NCI-H226 (cell line): ENCODE measurements at regions not wholly inside any gene's neighbourhood (a gene's known extent, or its start where the extent isn't known, plus 50 kb on each side); places are given as distances from the start of the nearest gene placed in this dataset.
"Not testable (repeated sequence)": the region's sequence is repeated elsewhere in the genome, so short reads cannot be mapped to it uniquely, and the experiment has no call there.

Experiments used
- DNase-seq: peaks from one replicate; pipeline ENCODE4 v3.0.0-alpha.2; 2015

DNA sequence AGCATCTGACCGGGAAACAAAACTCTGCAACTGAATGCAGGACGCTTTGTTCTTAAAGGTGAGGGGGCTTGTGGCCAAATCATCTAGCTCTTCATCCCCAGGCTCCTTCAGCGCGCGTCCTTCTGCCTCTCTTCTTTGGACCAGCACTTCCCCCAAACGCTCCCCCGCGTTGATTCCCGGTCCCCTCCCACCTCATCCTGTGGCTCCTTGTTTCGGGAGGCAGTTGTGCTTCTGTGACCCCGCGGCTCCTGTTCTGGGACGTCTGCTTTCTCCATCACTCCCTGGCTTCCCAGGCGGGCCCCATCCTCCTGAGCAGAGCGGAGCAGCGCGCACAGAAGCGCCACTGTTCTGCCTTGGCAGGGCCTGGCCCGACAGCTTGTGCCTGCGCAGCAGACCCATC is 109.7 kb upstream of the ZNG1E start:
- not testable (repeated sequence) for DNase-seq

DNA sequence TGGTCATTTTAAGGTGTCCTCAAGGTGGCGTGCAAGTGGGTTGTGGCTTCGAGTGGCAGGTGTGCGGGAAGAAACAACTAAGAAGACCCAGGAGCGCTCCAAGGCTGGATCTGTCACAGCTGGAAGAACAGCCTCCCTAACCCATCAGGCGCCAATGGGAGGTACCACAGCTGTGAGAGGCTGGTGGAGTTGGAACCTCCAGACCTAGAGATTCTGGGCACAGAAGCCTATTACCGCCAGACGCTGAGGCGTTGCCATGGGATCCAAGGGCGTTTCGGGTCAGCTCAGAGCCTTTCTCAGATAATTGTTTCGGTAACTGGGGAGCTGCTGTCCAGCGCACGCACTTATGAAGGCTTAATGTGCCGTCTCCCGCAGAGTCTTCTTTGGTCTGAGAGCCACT is 156.7 kb upstream of the ZNG1E start:
- not testable (repeated sequence) for DNase-seq

DNA sequence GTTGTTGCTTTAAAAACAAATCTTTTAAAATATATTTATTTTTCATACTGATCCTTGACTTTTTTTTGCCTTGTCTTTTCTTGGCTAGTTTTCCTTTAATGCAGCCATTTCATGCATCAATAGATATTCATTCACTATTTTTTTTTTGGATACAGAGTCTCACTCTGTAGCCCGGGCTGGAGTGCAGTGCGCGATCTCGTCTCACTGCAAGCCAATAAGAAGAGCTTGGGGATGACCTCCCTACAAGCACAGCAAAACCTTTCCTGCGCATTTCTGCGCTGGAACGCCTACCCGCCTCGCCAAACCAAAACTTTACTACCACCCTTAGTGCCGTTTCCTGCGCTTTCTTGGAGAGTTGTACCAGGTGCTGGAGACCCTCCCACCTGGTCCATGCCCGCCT is 161.3 kb upstream of the ZNG1E start:
- DNase-seq, result not testable (repeated sequence)

DNA sequence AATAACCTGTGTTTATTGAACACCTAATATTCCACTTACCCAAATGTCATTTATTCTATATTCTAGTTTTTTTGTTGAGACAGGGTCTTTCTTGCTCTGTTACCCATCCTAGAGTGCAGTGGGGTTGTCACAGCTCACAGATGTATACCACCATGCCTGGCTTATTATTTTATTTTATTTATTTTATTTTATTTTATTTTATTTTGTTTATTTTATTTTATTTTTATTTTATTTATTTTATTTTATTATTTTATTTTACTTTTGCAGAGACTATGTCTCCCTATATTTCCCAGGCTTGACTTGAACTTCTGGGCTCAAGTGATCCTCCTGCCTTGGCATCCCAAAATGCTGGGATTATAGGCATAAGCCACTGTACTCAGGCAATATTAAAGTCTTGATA is 167.8 kb upstream of the ZNG1E start:
- DNase-seq, result not testable (repeated sequence)

DNA sequence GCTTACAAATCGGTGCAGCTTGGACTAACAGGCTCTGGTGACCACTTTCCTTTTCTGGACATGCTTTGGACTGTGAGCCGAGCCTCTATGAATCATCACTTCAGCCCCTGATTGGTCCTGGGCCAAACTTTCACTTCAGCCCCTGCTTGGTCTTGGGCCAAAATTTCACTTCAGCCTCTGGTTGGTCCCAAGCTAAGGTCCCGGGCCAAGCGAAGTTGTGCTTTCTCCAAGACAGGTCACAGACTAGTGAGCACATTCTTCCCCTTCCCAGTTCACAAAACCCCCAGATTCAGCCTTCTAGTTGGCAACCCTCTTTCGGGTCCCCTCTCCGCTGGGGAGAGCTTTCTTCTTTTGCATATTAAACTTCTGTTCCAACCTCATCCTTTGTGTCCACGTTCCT is 171.0 kb upstream of the ZNG1E start:
- not testable (repeated sequence) for DNase-seq

DNA sequence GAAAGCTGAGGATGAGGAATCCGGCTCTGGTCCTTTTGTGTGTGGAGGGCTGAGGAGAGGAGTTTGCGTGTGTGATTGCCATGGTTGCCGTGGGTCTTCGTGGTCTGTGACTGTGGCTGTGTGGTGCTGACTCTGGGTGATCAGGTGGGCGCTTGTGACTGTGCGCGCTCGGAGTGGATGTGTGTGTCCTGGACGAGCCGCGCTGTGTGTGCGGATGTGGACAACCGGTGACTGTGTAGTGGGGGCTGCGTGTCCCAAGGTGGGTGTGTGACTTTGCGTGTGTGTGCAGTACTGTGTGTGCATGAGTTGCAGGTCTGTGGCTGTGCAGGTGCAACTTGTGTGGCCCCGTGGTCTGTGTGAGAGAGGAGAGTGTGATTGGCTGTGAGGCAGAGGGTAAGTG is 172.0 kb upstream of the ZNG1E start:
- DNase-seq, result not testable (repeated sequence)

DNA sequence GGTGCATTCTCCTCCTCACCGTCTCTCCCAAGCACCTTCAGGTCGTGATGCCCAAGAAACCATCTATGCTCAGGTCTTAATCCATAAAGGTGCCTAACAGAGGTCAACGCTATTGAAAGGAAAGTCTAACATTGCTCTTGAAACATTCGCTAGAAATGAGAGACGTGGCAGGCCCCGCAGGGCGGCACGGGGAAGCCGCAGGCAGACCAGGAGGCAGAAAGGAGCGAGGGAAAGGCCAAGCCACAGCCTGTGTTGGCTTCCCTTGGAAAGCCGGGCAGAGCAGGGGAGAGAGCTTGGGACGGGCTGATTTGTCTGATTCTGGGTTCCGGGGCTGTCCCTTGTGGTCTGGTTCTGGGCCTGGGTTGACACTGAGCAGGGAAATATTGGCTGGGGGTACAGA is 192.8 kb upstream of the ZNG1E start:
- not testable (repeated sequence) for DNase-seq

DNA sequence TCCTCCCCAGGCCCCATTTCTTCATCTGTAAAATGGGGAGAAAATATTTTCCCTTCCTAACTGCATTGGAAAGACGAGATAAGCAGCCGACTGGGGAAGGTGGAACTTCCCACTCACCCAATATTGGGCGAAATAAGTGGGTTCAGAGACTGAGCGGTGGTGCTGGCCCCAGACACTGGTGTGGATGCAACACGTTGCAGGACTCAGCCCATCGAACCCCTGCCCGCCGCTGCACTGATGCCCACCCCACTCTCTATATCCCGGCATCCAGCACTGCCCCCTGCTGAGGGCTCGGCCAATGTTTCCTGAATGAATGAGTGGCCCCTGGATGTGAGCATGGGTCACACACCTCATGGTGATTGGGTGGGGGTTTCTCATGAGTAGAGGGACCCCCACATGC is 194.4 kb upstream of the ZNG1E start:
- DNase-seq, result not testable (repeated sequence)

DNA sequence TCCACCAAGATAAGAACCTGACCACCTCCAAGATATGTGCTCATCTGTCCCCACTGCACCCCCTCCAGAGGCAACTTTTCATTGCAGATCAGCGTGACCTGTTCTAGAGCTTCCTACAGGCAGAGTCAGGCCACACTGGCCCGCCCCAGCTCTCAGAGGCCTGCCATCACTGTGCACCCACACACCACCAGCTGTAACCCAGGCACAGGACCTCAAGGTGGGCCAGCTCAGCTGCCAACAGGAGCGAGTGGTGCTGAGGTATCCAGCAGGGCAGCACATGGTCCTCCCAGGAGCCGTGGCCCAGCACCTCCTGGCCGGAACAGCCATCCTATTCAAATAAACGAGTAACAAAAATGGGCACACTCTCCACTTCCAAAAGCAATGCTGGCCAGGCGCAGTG is 189.9 kb upstream of the FOXD4L5 start:
- DNase-seq, result not testable (repeated sequence)

DNA sequence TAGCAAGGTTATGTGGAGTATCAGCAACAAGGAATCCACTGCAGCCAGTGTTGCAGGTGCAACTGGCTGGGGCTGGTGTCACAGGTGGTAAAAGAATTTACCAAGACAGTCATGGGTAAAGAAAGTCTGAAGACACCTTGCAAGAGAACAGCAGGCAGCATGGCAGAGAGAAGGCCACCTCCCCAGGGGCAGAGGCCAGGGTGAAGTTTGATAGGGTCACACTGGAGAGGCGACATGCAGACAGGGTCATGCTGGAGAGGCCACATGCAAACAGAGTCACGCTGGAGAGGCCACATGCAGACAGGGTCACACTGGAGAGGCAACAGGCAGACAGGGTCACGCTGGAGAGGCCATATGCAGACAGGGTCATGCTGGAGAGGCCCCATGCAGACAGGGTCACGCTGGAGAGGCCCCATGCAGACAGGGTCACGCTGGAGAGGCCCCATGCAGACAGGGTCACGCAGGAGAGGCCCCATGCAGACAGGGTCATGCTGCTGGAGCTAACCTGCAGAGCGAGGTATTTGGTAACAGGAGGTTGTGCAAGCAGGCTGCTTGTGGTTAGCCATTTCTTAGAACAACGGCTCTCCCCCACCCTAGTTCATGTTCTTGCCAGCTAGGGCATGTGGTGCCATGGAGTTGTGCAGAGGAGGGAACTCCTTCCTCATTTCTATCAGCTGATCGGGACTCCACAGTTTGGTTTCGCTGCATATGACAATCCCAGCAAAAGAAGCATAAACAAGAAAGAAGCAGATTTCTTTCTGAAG is 188.2 kb upstream of the FOXD4L5 start:
- DNase-seq, result not testable (repeated sequence)

DNA sequence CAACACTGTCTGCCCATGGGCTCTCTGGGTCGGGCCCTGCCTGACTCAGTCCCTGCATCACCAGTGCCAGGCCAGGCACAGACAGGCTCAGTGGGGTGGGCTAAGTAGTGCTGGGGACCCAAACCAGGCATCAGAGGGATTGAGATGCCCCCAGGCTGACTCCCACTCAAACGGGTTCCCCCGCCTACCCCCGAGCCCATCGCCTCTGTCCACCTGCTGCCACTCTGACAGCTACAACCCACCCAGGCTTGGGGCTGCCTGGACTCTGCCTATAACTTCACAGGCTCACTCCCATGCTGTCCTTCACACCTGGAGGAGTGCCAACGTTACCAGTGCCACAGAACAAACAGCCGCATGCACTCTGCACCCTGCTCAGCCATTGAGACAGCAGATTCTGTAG is 186.1 kb upstream of the FOXD4L5 start:
- DNase-seq, result not testable (repeated sequence)

DNA sequence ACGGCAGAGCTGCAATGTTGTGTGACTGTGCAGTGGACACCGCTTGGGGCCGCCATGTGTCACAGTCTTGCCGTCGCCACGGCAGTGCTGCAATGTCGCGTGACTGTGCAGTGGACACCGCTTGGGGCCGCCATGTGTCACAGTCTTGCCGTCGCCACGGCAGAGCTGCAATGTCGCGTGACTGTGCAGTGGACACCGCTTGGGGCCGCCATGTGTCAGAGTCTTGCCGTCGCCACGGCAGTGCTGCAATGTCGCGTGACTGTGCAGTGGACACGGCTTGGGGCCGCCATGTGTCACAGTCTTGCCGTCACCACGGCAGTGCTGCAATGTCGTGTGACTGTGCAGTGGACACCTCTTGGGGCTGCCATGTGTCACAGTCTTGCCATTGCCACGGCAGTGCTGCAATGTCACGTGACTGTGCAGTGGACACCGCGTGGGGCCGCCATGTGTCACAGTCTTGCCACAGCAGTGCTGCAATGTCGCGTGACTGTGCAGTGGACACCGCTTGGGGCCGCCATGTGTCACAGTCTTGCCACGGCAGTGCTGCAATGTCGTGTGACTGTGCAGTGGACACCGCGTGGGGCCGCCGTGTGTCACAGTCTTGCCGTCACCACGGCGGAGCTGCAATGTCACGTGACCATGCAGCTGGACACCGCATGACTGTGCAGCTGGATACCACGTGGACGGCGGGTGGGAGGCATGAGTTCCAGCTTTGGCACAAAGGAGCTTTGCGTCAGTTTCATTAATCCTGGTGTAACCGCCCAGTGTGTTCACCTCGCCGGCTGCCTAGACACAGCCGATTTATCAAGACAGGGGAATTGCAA is 182.1 kb upstream of the FOXD4L5 start:
- DNase-seq, result not testable (repeated sequence)

DNA sequence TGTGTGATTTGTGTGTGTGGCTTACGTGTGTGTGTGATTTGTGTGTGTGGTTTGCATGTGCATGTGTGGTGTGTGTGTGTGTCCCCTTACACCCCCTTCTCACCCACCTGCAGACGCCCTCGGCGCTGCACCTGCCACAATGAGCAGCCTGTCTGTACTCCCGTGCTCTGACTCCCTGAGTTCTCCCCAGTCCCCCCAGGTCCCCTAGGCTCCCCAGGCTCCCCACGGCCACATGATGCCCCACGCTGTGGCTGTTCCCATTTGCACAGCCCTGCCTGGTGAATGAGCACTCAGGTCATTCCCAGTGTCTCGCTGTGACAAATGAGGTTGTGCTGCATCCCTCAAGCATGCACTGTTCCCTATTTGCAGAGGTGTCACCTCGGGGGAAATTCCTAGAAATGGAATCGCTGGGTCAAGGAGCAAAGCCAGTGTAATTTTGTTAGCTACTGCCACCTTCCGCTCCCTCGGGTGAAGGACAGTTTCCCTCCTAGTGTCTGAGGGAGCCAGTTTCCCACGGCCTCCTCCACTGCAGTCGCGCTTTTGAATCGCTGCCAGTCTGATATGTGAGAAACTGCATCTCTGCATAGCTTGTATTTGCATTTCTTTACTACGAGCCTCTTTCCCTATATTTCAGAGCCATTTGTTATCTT is 180.4 kb upstream of the FOXD4L5 start:
- DNase-seq, result not testable (repeated sequence)

DNA sequence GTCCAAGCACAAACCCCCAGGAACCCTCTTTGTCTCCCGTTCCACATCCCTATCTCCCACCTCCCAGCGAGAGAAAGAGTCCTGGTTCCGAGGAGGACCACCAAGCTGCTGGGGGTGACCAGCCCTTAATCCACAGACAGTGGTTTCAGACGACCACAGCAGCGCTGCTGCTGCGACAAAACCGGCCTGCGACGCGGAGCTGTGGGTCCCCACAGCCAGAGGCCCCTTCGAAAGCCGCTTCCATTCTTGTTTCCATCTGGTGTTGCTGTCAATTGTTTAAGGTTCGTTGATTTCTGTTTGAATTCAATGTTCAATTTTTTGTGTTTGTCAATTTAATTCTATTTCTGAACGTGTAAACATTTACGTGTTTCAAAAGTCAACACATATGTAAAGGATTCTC is 177.5 kb upstream of the FOXD4L5 start:
- not testable (repeated sequence) for DNase-seq

DNA sequence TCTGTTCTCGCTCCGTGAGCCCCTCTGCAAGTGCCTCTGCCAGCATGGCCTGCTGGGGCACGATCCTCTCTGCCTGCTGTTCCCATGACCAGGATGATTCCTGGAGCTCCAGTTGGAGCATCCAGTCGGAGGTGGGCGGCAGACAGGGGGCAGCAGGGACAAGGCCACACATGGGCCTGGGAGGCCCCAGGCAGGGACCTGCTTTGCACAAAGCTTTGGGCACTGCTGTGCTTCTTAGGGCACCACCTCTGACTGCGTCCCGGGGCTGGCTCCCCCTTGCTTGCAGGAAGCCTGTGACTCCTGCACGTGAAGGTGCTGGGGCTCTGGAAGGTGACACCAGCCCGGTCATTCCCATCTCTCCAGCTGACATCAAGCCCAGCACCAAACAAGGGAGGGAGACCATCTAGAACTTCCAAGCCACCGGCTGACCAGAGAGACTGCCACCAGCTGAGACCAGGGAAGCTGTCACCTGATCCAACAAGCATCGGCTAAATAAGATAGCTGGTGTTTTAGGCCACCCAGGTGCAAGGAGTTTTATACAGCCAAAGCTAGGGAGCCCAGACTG is 174.8 kb upstream of the FOXD4L5 start:
- DNase-seq, result no peak

DNA sequence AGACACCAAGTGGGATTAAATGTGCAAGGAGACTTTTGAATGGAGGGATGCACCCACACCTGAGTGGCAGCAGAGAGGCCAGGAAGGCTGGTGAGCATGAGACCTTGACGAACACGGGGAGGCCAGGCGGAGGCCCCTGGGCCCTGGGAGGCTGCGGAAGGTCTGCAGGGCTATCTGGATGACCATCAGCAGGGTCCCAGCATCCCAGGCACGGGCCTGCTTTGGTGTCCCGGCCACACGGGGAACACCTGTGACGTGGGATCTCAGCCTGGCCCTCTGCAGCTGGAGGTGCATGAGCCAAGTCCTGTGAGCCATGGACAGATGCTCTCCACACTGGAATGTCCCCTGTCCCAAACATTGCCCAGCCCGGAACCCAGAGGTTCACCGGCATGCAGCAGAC is 174.0 kb upstream of the FOXD4L5 start:
- DNase-seq, result no peak

DNA sequence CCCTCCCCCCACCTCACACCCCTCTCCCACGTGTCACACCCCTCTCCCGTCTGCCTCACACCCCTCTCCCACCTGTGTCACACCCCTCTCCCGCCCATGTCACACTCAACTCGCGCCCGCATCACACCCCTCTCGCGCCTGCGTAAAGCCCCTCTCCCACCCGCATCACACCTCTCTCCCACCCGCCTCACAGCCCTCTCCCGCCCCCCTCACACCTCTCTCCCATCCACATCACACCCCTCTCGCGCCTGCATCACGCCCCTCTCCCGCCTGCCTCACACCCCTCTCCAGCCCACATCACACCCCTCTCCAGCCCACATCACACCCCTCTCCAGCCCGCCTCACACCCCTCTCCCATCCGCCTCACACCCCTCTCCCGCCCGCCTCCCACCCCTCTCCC is 173.5 kb upstream of the FOXD4L5 start:
- DNase-seq, result no peak

DNA sequence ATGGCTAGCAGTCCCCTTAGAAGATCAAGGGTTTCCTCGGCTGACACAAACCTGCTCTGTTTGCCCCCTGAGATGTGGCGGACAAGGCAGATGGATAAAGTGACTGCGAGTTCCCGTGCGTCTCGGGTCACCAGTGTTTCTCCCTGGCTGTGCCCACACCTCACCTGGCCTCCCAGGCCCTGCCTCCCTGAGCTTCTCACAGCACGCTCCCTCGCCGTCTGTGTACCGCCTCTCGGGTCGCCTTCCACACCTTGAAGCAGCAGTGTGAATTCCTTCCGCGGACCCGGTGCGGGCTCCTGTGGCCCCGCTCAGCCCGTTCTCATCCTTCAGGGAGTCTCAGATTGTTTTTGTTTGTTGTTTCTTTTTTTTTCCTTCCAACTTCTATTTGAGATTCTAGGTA is 172.0 kb upstream of the FOXD4L5 start:
- not testable (repeated sequence) for DNase-seq

DNA sequence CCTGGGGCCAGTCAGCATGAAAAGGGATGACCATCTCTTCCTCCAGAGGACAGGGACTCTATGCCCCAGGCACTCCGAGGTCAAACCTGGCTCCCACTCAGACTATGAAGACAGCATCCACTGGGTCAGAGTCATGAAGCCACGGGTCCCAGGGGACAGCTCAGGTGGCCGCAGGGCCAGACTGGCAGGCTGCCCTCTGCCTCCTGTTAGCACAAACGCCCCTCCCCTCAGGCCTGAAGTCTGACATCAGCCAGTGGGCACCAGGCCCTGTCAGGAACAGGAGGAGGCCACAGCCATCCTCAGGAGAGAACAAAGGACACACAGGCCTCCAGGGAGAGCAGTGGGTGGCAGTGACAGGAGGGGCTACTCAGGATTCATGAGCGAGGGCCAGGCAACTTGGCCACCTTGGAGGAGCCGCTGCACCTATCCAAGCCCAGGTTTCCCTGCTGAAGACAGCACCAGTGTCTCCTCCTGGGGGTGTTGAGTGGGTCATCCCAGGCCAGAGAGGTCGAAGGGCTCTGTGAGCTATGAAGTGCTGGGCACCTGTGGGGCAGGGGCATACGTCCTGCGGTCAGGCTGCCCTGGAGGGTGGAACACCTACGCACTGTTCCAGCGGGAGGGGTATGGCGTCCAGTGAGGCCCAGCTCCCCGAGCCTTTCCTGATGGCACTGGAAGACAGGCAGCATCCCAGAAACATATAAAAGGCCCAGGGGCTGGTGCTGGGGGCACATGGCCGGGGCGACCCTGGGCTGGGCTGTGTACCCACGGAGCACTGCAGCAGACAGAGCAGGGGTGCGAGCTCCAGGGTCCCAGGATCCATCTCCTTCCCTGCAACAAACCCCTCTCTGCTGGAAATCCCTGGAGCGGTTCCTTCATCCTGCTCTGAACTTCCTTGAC is 171.0 kb upstream of the FOXD4L5 start:
- not testable (repeated sequence) for DNase-seq

DNA sequence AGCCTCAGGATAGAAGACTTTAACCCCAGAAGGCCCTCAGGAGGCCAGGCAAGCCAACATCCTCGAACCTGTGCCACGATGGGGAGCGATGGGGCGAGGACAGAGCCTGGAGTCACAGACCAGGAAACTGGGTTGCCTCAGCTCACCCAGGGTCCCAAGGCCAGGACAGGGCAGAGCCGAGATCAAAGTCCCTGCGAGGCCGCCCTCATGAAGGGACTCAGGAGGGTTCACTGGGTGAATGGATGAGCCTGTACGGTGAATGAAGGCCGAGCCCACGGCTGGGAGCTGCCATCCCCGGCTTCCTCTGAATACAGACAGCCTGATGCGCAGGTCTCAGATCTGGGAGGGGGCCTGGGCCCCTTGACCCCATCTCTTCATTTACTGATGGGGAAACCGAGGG is 170.1 kb upstream of the FOXD4L5 start:
- DNase-seq, result not testable (repeated sequence)

DNA sequence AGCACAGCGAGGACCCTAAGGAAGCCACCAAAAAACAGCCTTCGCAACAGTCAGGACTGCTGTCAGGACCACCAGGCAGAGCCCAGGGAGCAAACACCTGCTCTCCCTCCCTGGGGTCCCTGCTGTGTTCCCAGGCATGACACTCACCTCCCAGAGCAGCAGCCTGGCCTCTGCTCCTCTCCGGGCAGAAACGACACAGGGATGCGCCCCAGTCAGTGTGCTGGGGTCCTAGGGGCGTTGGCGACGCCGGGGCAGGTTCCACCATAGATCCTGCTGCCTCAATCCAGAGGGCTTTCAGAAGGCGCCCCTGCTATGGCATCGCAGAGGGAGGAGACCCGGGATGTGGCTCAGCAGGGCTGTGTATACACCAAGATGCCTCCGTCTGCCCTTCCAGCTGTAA is 169.7 kb upstream of the FOXD4L5 start:
- not testable (repeated sequence) for DNase-seq

DNA sequence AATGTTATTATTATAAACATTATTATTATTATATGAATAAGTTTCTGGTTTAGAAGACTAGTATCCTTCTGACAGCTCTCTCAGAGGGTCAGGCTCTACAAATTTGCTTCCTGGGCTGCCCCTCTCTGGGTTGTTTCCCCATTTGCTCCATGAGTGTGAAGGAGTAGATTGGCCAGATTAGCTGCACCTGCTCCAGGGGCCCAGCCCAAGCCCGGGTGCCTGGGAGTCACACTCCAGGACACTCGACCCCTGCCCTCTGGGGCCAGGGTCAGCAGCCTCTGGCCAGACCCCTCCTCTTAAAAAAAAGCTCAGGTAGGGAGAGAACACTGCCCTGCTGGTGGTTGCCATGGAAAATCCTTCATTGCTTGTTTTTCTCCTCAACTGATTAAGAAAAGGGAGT is 169.0 kb upstream of the FOXD4L5 start:
- DNase-seq, result not testable (repeated sequence)
